Fibroblast of mammary gland (primary cell): ENCODE measurements at regions not wholly inside any gene's neighbourhood (a gene's known extent, or its start where the extent isn't known, plus 50 kb on each side); places are given as distances from the start of the nearest gene placed in this dataset.

Source experiments
- DNase-seq: peaks from one replicate; pipeline ENCODE4 v3.0.0-alpha.2; 2010; ENCODE audit warnings: low read depth
- H3K4me3 ChIP-seq: 2 replicates; pipeline ENCODE4 v1.5.1; 2011; ENCODE audit warnings: low read depth, mild to moderate bottlenecking, low read length, moderate library complexity; ENCODE audit not compliant: control insufficient read depth
- CTCF ChIP-seq: conservative IDR thresholded peaks from 2 replicates; pipeline ENCODE4 v1.5.1; 2011; ENCODE audit warnings: low read depth, low read length, inconsistent platforms; ENCODE audit not compliant: control insufficient read depth, insufficient read depth

GRCh38 chr5:5583023-5583765 lies 160.7 kb downstream of the ICE1 start:
- no peak overlapping the region for H3K4me3 ChIP-seq
- no peak for DNase-seq
- TF ChIP-seq CTCF: no peak

GRCh38 chr5:5581080-5581479 lies 158.6 kb downstream of the ICE1 start:
- H3K4me3 ChIP-seq: no peak overlapping the region
- DNase-seq: no peak
- no peak for TF ChIP-seq CTCF

- TF ChIP-seq CTCF: no peak
- H3K4me3 ChIP-seq: no peak overlapping the region
- DNase-seq: no peak
Measured at GRCh38 chr5:5576744-5577143, 154.3 kb downstream of the ICE1 start.

GRCh38 chr5:5575461-5575860 lies 153.0 kb downstream of the ICE1 start:
- TF ChIP-seq CTCF: no peak
- DNase-seq: no peak

GRCh38 chr5:5573798-5574380 lies 151.4 kb downstream of the ICE1 start:
- no peak for TF ChIP-seq CTCF
- no peak for DNase-seq
- H3K4me3 ChIP-seq: no peak overlapping the region

More at GRCh38 chr5:5575461-5575860, 153.0 kb downstream of the ICE1 start:
- H3K4me3 ChIP-seq: no peak overlapping the region

- no peak for DNase-seq
Measured at GRCh38 chr5:5572976-5573797, 150.7 kb downstream of the ICE1 start.

More at GRCh38 chr5:5572976-5573797, 150.7 kb downstream of the ICE1 start:
- no peak for TF ChIP-seq CTCF
- H3K4me3 ChIP-seq: no peak overlapping the region
